Inflammatory macrophage treated with lipopolysaccharide for 1 hour (primary cell): ENCODE measurements at regions not wholly inside any gene's neighbourhood (a gene's known extent, or its start where the extent isn't known, plus 50 kb on each side); places are given as distances from the start of the nearest gene placed in this dataset.
"Not testable (repeated sequence)": the region's sequence is repeated elsewhere in the genome, so short reads cannot be mapped to it uniquely, and the experiment has no call there.

ENCODE experiments used
- DNase-seq, 2 donors: peaks; one replicate each; pipeline ENCODE4 v3.0.0-alpha.2; 2020 to 2022

GRCh38 chr13:109271555-109272541 lies 514.5 kb downstream of the IRS2 start:
- DNase-seq = no peak

- DNase-seq = no peak
Measured at GRCh38 chr13:109271061-109271460, 515.3 kb downstream of the IRS2 start.

- DNase-seq = not testable (repeated sequence)
Measured at GRCh38 chr13:109269381-109269780, 517.0 kb downstream of the IRS2 start.

- DNase-seq = not testable (repeated sequence)
Measured at GRCh38 chr13:109268492-109268891, 517.9 kb downstream of the IRS2 start.

- not testable (repeated sequence) for DNase-seq
Measured at GRCh38 chr13:109267400-109267799, 519.0 kb downstream of the IRS2 start.

- DNase-seq = not testable (repeated sequence)
Measured at GRCh38 chr13:109265438-109265742, 521.0 kb downstream of the IRS2 start.

- not testable (repeated sequence) for DNase-seq
Measured at GRCh38 chr13:109264603-109265437, 521.6 kb downstream of the IRS2 start.

GRCh38 chr13:109257761-109258157 lies 528.6 kb downstream of the IRS2 start:
- not testable (repeated sequence) for DNase-seq
